Posterior vena cava (tissue), 2 donors: ENCODE measurements at regions not wholly inside any gene's neighbourhood (a gene's known extent, or its start where the extent isn't known, plus 50 kb on each side); places are given as distances from the start of the nearest gene placed in this dataset.

ENCODE experiments used
- DNase-seq: peaks from one replicate; pipeline ENCODE4 v3.0.0-alpha.2; 2020; ENCODE audit warnings: low spot score
- intact Hi-C, 2 donors: fragments of 100-400 bp; cut with DNase I; formaldehyde crosslinking; loops; one replicate each; pipeline versions ENCODE4 v1.14.1 to v1.14.2; 2022 to 2023
- donor health status: DM: yes; HTN: yes; CAD: no.
- donor health status: DM: yes; HTN: yes; CAD: no.

DNA sequence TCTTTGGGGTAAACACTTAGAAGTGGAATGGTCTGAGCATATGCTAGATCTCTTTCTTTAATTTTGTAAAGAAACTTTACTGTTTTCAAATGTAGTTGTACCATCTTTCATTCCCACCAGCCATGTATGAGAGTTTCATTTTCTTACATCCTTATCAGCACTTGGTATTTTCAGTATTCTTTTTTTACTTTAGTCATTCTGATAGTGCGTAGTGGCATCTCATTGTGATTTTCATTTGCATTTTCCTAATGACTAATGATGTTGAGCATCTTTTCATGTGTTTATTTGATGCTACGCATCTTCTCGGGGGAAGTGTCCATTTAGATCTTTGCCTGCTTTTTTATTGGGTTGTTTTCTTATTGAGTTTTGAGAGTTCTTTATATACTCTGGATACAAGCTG lies 71.3 kb upstream of the PRPS1 start:
- intact Hi-C loops: no loop called here
- DNase-seq: no peak

- intact Hi-C loops: no loop called here
- no peak for DNase-seq
Observed at GRCh38 chrX:107559506-107559905, 68.8 kb upstream of the PRPS1 start.

- no peak for DNase-seq
- intact Hi-C loops: loop anchor here in 1 of 2 donors (5.0 kb wide), 1 partner anchor 783 kb away; no protein-coding TSS in a partner anchor
Observed at GRCh38 chrX:107560041-107560440, 68.3 kb upstream of the PRPS1 start.

DNA sequence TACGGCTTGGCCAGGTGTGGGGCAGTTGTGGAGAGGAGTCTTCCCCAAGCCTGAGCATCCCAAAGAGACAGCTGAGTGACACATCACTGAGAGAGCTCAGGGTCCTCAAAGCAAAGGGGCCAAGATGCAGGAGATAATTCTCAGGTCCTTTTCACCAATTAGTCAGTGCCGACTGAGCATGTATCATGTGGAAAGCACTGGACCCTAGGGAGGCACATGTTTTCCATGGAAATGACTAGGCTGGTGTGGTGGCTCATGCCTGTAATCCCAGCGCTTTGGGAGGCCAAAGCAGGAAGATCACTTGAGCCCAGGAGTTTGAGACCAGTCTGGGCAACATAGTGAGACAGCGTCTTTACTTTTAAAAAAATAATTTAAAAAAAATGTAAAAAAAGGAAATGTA lies 67.3 kb upstream of the PRPS1 start:
- no peak for DNase-seq
- intact Hi-C loops: loop anchor here in 1 of 2 donors (5.0 kb wide), 1 partner anchor 784 kb away; no protein-coding TSS in a partner anchor

DNA sequence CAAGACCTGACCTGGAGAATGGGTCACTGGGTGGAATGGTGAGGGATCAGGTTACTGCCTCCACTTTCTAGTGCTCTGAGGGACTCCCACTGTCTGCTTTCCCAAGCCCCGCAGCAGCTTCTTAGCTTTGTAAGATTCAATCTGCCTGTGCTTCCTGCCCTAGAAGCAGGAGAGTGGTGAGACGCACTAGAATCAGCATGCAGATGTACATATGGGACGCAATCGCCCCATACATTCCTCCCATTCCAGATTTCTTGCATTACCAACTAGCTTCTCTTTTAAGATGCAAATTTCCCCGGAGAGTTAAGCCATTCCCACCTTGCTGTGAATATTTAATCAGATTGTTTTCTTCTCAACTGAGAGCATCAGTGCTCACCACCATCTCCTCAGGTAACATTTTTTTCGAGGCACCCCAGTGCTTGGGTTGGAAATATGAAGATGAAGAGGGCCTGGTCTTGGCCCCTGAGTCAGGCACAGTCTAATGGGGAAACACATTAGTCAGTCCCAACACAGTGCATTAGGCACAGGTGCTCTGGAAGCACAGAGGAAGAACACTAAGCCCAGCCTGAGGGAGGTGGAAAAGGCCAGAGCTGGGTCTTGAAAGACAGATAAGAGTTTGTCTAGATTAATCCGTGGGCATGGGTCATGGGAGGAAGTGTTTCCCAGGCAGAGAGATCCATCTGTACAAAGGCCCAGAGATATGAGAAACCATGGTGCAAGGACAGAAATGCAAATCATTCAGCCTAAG lies 66.7 kb upstream of the PRPS1 start:
- intact Hi-C loops: loop anchor here in 1 of 2 donors (5.0 kb wide), 1 partner anchor 784 kb away; no protein-coding TSS in a partner anchor
- DNase-seq: no peak

GRCh38 chrX:107562482-107562881 lies 65.8 kb upstream of the PRPS1 start:
- intact Hi-C loops: loop anchor here in 1 of 2 donors (5.0 kb wide), 1 partner anchor 785 kb away; no protein-coding TSS in a partner anchor
- no peak for DNase-seq

DNA sequence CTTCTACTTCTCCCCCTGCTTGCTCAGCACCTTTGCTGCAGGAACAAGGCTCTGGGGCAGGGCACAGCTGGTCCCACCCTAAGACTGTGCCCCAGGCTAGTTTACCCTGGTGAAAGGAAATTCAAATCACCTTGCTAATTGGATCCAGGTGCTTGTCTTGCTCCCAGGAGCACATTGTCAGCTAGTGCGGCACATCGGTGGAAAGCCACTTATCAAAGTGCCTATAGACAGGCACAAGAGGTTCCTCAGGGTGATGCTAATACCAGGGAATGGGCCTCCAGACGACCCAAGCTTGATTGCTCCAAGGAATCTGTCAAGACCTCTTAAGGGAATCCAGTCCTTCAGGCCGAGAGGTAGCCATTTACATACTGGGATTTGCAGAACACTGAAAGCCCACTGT lies 64.5 kb upstream of the PRPS1 start:
- no peak for DNase-seq
- intact Hi-C loops: loop anchor here in 1 of 2 donors (5.0 kb wide), 1 partner anchor 787 kb away; no protein-coding TSS in a partner anchor

DNA sequence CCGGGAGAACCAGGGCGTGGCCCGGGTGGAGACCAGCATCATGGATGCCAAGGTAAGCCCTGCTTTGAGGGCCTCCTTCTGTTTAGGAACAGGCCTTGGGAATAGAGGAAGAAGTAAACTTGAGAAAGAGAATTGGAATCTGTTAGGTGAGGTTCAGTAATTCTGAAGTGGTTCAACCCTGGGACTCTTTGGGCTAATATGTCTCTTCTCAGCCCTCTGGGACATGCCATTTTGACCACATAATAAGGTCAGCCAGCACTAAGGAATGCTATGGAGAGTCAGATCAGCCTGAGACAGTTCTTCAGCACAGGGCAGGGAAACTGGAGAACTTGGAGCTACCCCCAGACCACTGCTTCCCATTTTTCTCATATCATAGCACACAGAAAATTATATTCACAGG lies 63.3 kb upstream of the PRPS1 start:
- intact Hi-C loops: no loop called here
- DNase-seq: no peak

DNA sequence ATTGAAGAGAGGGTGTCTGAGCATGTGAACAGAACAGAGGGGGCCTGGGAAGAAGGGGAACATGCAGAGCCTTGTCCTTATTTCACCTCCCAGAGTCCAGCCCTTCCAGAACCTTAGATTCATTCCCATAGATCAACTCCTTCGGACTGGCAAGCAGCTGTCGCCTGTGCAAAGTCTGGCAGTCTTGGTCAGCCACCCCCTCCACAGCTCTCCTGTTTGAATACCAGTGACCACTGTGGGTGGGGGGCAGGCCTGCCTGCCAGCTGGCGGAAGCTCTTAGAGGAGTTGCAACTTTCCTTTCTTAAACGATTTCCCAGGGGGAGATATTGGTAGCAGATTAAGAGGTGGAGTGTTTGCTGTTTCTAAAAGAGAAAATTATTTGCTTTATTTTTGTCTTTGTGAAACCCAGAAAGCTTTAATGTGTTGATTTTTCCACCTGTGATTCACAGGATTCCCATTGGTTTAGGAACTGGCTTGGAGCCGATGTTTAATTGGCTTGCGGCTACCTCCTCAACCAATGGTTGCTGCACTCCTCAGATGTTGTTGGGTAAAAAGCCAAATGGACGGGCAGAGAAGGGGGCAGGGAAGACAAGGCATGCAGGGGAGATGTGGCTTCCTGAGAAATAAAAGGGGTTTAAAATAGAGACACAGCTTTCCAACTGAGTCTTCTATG lies 62.2 kb upstream of the PRPS1 start:
- no peak for DNase-seq
- intact Hi-C loops: no loop called here

- intact Hi-C loops: no loop called here
Observed at GRCh38 chrX:107566604-107567262, 61.6 kb upstream of the PRPS1 start.

GRCh38 chrX:107567370-107567769 lies 60.9 kb upstream of the PRPS1 start:
- no peak for DNase-seq
- intact Hi-C loops: no loop called here

More at GRCh38 chrX:107566604-107567262, 61.6 kb upstream of the PRPS1 start:
- DNase-seq: no peak

DNA sequence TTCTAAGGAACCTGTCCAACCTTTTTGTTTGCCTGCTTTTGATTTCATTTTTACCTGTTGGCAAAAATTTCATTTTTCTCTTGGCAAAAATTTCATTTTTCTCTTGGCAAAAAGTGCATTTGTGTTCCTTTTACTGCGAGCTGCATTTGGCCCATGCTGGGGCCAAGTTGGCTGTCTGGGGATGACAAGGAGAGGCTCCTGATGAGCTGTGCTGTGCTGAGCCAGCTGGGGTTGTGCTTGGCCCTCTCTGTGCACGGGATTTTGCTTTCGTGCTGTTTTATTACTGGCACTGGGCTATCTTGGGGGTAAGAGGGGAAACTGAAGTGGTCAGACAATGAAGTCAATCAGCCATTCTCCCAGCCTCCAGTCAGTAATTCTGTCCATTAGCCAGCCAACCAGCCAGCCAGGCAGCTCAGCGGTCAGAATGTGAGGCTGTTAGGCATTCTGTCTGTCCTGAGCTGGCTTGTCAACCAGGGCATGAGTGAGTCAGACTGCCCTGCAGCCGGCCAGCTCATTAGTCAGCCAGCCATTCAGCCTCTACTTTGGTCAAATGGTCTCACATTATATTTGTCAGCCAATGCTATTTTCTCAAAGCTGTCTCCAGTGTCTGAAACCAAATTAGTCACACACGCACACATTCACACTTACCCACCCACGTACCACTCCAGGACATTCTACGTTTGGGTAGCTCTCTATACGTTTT lies 56.9 kb upstream of the PRPS1 start:
- intact Hi-C loops: no loop called here

DNA sequence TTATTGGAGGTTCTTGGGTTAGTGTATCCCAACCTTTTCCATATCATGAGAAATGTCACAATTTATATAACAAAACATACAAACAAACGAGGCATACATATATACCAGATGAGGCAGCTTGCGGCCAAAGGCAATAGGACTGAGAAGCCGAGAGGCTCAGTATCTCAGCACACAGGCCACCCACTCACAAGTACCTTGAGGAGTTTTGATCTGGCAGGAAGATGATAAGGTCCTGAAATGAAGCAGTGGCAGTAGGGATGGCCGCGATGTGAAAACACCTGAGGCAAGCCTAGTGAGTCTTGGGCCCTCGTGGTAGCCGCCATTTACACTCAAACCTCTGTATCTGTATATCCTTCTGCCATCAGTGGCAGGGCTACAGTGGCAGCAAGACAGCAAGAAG lies 55.3 kb upstream of the PRPS1 start:
- intact Hi-C loops: no loop called here

More for the DNA sequence above, 56.9 kb upstream of the PRPS1 start:
- peak; percentile 86 for DNase-seq

GRCh38 chrX:107574054-107574683 lies 54.1 kb upstream of the PRPS1 start:
- no peak for DNase-seq
- intact Hi-C loops: no loop called here

More for the DNA sequence above, 55.3 kb upstream of the PRPS1 start:
- DNase-seq: no peak

GRCh38 chrX:107574711-107575110 lies 53.6 kb upstream of the PRPS1 start:
- intact Hi-C loops: no loop called here
- DNase-seq: no peak

DNA sequence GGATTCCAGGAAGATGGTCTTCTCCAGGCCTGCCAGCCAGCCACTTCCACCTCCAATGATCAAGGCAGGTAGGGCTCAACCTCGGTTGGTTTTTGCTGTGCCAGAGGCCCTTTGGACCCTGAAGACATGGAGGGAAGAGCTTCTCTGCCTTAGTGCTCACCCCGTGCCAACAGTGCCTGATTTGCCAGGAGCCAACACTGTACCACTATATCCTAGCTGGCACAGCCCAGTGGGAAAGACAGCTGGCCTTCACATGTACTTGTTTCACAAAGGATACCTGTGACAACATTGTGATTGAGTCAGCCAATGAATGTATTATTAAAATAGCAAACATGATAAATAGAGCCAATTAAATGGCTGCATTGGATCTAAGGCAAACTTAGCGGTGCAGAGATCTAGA lies 51.9 kb upstream of the PRPS1 start:
- DNase-seq: no peak
- intact Hi-C loops: no loop called here

DNA sequence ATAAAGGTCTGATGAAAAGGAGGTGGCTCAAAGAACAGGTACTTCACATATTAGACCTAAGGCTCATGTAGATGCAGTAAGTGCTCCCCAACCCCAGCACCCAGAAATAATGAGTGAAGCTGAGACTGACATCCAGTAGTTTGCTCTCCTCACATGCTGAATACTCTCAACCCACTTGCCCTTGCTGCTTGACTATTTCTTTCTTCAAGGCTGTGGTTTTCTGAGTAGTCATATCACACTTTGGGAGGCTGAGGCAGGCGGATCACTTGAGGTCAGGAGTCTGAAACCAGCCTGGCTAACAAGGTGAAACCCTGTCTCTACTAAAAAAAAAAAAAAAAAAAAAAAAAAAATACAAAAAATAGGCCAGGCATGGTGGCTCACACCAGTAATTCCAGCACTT lies 51.5 kb upstream of the PRPS1 start:
- intact Hi-C loops: no loop called here
- no peak for DNase-seq

DNA sequence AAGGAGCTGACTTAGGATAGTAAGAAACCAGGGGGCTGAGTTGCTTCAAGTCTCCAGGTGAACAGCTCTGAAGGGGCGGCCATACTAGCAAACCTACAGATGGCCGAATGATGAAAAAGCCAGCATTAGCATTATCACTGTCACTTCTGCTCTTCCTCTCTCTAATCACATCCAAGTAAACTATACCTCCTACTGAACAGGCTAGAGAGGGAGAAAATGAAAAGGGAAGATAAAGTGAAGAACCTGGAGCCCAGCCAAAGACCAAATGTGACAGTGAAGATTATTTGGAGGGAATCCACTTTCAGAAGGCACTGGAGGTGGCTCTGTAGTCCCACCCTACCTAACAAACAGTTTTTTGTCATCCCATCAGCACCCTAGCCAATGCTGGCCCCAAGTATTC lies 50.4 kb upstream of the PRPS1 start:
- DNase-seq: no peak
- intact Hi-C loops: no loop called here
